PC-9 (cell line): ENCODE measurements at regions not wholly inside any gene's neighbourhood (a gene's known extent, or its start where the extent isn't known, plus 50 kb on each side); places are given as distances from the start of the nearest gene placed in this dataset.

Experiments
- EZH2 ChIP-seq: fragments of 200-600 bp; sonication (generic); IDR thresholded peaks from 2 replicates; pipeline ENCODE4 v1.8.0; 2017; ENCODE audit warnings: antibody characterized with exemption, low read depth
- TF ChIP-seq, protein P1 (sequence below): fragments of 200-600 bp; sonication (generic); conservative IDR thresholded peaks from 2 replicates; pipeline ENCODE4 v1.6.1; 2017; ENCODE audit warnings: mixed run types, antibody characterized with exemption, mild to moderate bottlenecking, moderate library complexity

DNA sequence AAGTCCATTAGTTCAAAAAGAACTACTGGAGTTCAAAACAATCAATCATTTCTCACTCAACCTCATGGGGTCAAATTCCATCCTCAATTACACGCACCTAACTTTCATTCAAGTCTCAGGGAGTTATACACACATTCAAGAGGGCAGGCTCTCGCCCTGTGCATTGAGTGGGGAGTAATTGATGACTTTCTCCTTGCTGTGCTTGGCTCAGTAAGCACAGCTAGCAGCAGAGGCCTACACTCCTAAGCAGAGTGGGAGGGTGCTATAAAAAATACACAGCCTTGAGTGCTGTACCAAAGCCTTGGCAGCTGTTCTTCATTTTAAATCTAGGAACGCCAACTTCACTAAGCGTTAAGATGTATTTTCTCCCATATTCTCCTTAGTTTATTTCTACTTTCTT lies 958.3 kb upstream of the ADGRL3 start:
- TF ChIP-seq, protein P1, sequence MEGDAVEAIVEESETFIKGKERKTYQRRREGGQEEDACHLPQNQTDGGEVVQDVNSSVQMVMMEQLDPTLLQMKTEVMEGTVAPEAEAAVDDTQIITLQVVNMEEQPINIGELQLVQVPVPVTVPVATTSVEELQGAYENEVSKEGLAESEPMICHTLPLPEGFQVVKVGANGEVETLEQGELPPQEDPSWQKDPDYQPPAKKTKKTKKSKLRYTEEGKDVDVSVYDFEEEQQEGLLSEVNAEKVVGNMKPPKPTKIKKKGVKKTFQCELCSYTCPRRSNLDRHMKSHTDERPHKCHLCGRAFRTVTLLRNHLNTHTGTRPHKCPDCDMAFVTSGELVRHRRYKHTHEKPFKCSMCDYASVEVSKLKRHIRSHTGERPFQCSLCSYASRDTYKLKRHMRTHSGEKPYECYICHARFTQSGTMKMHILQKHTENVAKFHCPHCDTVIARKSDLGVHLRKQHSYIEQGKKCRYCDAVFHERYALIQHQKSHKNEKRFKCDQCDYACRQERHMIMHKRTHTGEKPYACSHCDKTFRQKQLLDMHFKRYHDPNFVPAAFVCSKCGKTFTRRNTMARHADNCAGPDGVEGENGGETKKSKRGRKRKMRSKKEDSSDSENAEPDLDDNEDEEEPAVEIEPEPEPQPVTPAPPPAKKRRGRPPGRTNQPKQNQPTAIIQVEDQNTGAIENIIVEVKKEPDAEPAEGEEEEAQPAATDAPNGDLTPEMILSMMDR: no peak
- no peak for TF ChIP-seq EZH2
